DMS114 treated with DMSO at 0.1 percent for 48 hours (cell line): ENCODE measurements at regions not wholly inside any gene's neighbourhood (a gene's known extent, or its start where the extent isn't known, plus 50 kb on each side); places are given as distances from the start of the nearest gene placed in this dataset.
"Not testable (repeated sequence)": the region's sequence is repeated elsewhere in the genome, so short reads cannot be mapped to it uniquely, and the experiment has no call there.

ENCODE experiments used
- DNase-seq: peaks from one replicate; lab custom pipeline; 2025; ENCODE audit not compliant: unreplicated experiment; lab: John Stamatoyannopoulos, UW

- DNase-seq: peak; percentile 24
Measured at GRCh38 chr9:71285191-71285656, 163.8 kb upstream of the TRPM3 start.

DNA sequence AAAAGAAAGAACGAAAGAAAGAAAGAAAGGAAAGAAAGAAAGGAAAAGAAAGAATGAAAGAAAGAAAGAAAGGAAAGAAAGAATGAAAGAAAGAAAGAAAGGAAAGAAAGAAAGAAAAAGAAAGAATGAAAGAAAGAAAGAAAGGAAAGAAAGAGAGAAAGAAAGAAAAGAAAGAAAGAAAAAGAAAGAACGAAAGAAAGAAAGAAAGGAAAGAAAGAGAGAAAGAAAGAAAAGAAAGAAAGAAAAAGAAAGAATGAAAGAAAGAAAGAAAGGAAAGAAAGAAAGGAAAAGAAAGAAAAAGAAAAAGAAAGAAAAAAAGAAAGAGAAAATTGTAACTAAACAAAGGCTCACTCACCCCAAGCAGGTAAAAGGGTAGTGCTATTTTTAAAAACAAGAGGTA lies 160.7 kb upstream of the TRPM3 start:
- not testable (repeated sequence) for DNase-seq

GRCh38 chr9:71279151-71279739 lies 157.8 kb upstream of the TRPM3 start:
- no peak for DNase-seq

DNA sequence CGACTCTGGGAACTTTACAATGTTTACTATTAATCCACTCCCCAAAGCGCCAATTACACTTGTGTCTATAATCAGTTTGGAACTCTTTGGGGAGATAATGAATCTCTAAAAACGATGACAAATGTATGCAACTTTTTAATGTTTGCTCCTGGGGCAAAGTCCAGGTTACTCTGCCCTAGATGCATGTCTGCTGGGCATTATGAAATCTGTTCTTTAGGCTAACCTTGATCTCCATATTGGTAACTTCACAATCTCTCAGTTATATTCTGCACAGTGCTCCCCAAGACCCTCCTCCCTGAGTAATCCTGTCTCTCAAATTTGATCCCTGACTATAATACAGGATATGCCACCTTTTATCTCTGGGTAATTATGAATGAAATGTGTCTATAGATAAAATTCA lies 152.2 kb upstream of the TRPM3 start:
- DNase-seq: no peak

DNA sequence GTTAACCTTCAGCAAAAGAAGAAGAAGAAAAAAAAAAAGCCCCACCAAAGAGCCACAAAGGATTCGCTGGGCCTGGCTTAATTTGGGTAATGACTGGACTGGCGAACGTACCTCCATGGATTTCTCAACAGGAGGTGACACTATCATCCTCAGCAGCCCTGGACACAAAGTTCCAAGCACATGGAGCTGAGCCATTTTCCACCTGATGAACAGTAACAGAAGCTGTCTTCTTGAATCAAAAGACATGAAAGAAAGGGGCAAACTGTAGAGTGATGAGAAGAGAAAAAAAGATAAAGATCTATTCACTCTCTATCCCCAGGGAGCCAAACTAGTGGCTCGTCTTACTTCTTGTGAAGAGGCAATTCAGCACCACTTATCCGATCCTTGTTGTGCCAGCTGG lies 150.2 kb upstream of the TRPM3 start:
- no peak for DNase-seq

DNA sequence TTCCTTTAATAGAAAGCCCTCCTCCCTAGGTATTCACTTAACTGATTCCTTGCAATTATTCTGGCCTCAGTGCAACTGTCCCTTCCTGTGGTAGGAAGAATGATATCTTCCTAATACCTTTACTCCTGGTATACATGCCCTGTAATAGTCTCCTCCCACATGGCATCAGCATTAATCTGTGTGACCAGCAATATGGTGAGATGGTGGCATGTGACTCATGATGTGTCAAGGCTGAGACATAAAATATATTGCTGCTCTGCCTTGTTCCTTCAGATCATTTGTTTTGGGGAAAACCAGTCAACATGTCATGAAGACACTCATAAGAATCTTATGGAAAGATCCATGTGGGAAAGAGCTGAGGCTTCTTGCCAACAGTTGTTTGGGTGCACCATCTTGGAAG lies 149.1 kb upstream of the TRPM3 start:
- DNase-seq: no peak

DNA sequence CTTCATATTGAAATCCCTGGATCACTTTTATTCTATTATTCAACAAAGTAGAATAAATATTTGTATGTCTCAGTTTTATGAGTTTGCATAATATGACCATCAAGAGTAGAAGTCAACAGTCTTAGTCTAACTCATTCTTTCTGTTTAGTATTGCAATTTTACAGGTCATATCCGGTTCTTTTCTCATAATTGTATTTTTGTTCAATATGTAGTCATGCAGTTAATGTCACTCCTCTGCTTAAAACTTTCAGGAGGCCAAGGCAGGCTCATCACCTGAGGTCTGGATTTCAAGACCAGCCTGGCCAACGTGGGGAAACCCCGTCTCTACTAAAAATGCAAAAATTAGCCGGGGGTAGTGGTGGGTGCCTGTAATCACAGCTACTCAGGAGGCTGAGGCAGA lies 148.4 kb upstream of the TRPM3 start:
- no peak for DNase-seq

DNA sequence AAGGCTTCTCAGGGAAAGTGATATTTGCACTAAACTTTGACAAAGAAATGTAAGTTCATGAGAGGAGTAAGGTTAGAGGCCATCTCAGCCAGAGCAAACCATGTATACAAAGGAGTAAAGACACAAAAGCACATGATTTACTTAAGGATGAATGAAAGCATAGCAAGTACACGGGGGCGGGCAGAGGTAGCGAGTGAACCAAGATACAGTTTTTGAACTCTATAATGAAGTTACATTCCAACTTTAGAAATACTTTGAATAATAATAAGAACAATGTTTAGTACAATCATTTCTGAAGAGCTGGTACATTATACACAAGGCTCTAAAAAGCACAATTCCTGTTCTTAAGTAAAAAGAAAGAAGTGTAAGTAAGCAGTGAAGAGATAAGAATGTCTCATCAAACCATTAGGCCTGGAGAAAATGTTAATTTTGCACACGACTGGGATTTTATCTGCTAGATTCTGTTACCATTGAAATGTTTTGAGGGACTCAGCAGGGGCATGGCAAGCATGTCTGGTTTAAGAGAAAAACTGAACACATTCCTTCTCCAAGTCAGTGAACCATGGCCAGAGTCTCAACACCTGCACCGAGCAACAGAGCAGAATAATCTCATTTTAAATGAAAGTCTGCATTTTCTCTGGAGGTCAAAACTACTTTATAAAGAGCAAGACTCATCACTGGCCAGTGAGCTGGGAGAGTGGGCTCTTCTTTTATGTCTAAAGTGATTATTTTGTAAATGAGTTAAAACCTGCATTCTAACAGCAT lies 147.6 kb upstream of the TRPM3 start:
- DNase-seq: no peak

- DNase-seq: no peak
Measured at GRCh38 chr9:71263451-71263850, 142.0 kb upstream of the TRPM3 start.

- not testable (repeated sequence) for DNase-seq
Measured at GRCh38 chr9:71260419-71260818, 139.0 kb upstream of the TRPM3 start.

DNA sequence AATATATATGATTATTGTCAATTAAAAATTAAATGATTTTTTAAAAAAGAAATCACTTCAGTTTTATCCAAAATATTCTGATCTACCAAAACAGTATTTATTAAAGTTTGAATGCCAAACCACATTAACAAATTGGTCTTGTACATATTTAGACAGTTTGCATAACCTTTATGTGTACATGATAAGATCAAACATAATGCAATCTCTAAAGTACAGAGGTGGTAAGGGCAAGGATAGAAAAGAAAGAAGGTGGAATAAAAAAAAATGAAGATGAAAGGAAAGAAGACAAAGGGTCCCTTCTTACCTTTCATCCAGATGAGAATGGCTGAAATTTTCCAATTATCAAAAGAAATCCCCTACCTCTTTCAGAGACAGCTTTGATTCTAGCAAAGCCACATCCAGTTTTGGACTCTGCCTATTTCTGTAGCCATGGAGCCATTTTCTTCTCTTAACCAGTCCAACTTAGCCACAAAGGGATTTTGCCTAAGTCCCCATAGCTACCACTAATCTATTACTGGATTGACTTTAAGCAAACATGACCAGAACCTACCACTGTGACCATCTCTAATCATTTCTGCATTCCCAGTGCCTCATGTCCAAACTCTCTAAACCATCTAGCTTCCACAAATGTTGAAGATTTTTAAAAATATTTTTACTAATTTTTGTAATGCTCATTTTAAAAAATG lies 133.3 kb upstream of the TRPM3 start:
- no peak for DNase-seq

DNA sequence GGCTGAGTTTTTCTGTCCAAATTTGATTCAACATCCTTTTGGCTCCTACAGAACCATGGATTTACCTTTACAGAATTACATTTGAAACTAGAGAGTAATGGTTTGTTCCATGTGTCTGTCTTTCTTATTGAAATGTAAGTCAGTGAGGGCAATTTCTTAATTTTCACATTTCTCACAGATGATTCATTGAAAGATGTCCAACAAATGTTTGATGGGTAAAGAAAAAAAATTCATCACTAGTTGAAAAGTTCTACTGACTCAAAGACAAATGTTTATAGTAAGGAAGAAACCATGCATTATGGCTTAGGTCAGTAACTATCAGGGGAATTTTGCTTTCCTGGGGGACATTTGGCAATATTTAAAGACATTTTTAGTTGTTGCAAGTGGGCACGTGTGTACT lies 131.6 kb upstream of the TRPM3 start:
- DNase-seq: no peak

GRCh38 chr9:71250581-71250980 lies 129.2 kb upstream of the TRPM3 start:
- DNase-seq: no peak

- peak; percentile 57 for DNase-seq
Measured at GRCh38 chr9:71249729-71250317, 128.4 kb upstream of the TRPM3 start.

DNA sequence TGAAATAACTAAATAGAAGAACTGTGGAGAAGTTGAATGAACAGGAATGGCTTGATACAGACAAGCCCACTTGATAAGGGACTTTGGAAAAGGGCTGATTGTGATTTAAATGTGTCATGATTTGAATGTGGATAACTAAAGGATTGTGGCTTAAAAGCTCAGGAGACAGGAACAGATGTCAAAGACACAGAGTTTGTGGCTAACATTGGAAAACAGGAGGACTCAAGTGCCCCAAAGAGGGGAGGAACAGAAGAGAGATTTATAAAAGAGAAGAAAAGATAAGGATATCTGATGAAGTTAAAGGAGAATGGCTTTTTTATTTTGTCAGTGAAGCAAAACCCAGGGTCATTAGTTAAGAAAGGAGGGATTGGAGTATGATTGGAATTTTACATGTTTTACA lies 124.2 kb upstream of the TRPM3 start:
- no peak for DNase-seq

DNA sequence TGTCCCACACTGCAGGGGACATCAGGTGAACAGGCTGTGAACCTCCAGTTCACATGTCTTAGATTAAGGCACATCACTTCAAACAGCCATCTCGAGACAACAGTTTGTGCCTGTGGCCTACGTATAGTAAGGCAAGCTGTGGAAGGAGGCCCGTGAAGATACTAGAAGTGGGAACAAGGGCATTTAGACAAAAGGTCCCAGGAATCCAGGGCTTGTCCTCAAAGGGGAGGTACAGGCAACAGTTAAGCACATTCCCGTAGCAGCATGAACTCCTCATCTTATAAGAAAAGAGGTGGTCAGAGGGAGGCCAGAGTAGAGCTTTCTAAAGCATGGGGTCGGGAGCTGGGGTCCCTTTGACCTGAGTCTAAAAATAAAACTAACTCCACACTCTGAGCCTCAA lies 122.5 kb upstream of the TRPM3 start:
- no peak for DNase-seq

- DNase-seq: no peak
Measured at GRCh38 chr9:71242081-71242480, 120.7 kb upstream of the TRPM3 start.

DNA sequence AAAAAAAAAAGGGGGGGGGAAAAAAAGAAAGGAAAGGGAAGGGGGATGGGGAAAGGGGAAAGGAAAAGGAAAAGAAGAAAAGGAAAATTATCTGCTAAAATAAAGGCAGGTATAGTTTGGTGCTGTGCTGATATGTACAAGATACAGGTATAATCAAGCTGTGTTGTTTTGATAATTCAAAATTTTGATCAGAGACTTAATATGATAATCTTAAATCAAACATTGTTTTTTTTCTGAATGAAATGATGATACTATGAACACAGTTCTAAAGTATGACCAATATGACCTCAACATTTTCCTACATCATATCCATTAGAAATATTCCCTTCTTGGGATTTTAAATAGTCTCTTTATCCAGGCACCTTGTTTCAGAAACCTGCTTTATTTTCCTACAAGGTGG lies 115.6 kb upstream of the TRPM3 start:
- DNase-seq: no peak

DNA sequence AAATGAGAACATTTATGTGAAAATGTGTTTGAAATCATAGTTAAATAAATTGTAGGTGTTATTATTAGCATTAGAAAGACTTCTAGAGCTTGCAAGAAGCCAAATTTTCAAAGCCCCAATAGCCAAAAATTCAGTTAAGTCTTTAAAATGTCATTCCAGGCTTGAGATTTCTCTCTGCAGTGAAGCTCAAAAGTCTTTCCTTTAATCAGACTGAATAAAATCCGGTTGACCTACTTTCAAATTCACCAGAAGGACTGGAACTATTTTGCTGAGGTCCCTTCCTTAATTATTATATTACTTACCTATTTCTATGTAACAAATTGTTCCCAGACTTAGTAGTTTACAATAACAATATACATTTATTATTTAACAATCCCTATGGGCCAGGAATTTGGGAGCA lies 112.2 kb upstream of the TRPM3 start:
- no peak for DNase-seq

GRCh38 chr9:71223953-71224538 lies 102.6 kb upstream of the TRPM3 start:
- DNase-seq: no peak

DNA sequence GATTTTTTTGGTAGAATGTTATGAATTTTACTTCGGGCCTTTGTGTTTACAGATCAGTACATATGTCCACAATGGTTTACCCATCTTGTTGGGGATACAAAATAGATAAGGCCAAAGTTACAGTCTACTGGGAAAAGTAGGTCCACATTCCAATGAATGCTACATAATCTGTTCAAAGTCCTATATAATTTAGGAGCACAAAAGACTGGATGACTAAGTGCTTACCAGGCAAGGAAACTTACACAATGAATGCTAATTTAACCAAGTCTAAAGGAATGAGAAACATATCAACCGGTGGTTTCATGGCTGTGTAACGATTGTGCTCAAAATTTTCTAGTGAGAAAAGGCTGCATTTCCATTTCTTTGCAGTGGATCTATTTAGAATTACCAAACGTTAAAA lies 97.4 kb upstream of the TRPM3 start:
- no peak for DNase-seq

- no peak for DNase-seq
Measured at GRCh38 chr9:71213633-71214032, 92.2 kb upstream of the TRPM3 start.
